GM23338 (cell line): ENCODE measurements at regions not wholly inside any gene's neighbourhood (a gene's known extent, or its start where the extent isn't known, plus 50 kb on each side); places are given as distances from the start of the nearest gene placed in this dataset.

ENCODE experiments used
- ATAC-seq: fragments of 200-7000 bp; cut with Tn5 transposase; 3 replicates; pipeline ENCODE4 v1.9.1; 2020
- DNase-seq: peaks from one replicate; pipeline ENCODE4 v3.0.0-alpha.2; 2015; ENCODE audit warnings: low spot score
- H2AFZ ChIP-seq: fragments of 200-600 bp; sonication (generic); 2 replicates; pipeline ENCODE4 v1.8.0; 2016; ENCODE audit warnings: antibody characterized with exemption, mild to moderate bottlenecking, moderate library complexity
- H3F3A ChIP-seq: fragments of 200-600 bp; sonication (generic); replicated peaks from 2 replicates; pipeline ENCODE4 v1.8.0; 2017; ENCODE audit warnings: antibody characterized with exemption, mixed run types, low read depth
- H3K27ac ChIP-seq: fragments of 200-600 bp; sonication (generic); 2 replicates; pipeline ENCODE4 v1.6.1; 2016; ENCODE audit warnings: low read depth
- H3K27me3 ChIP-seq: fragments of 200-600 bp; sonication (generic); 2 replicates; pipeline ENCODE4 v1.8.0; 2016; ENCODE audit warnings: mild to moderate bottlenecking, mixed run types, moderate library complexity; ENCODE audit not compliant: insufficient read depth
- H3K36me3 ChIP-seq: fragments of 200-600 bp; sonication (generic); 2 replicates; pipeline ENCODE4 v1.8.0; 2016; ENCODE audit warnings: mild to moderate bottlenecking; ENCODE audit not compliant: insufficient read depth
- H3K4me1 ChIP-seq: fragments of 200-600 bp; sonication (generic); 2 replicates; pipeline ENCODE4 v1.8.0; 2016; ENCODE audit warnings: mild to moderate bottlenecking, moderate library complexity; ENCODE audit not compliant: insufficient read depth
- H3K4me2 ChIP-seq: fragments of 200-600 bp; sonication (generic); 2 replicates; pipeline ENCODE4 v1.7.1; 2017; ENCODE audit warnings: mixed run types
- H3K4me3 ChIP-seq: fragments of 200-600 bp; sonication (generic); 2 replicates; pipeline ENCODE4 v1.6.1; 2016; ENCODE audit warnings: mixed run types
- H3K79me2 ChIP-seq: fragments of 200-600 bp; sonication (generic); replicated peaks from 2 replicates; pipeline ENCODE4 v1.8.0; 2017; ENCODE audit warnings: mild to moderate bottlenecking; ENCODE audit not compliant: insufficient read depth
- H3K9me2 ChIP-seq: fragments of 200-600 bp; sonication (generic); 2 replicates; pipeline ENCODE4 v1.8.0; 2017; ENCODE audit not compliant: insufficient read depth
- H4K20me1 ChIP-seq: fragments of 200-600 bp; sonication (generic); replicated peaks from 2 replicates; pipeline ENCODE4 v1.8.0; 2017; ENCODE audit warnings: mild to moderate bottlenecking; ENCODE audit not compliant: insufficient read depth
- H3K27ac Mint-ChIP-seq: 2 replicates; pipeline ENCODE4 v1.8.0; 2020; ENCODE audit warnings: inconsistent platforms, mild to moderate bottlenecking, moderate library complexity, mixed read lengths
- H3K27me3 Mint-ChIP-seq: 3 replicates; pipeline ENCODE4 v1.8.0; 2022; ENCODE audit warnings: low read depth, mild to moderate bottlenecking, moderate library complexity, mixed read lengths, inconsistent platforms; ENCODE audit not compliant: insufficient read depth, poor library complexity
- H3K36me3 Mint-ChIP-seq: 3 replicates; pipeline ENCODE4 v1.8.0; 2021; ENCODE audit warnings: low read depth, mild to moderate bottlenecking, inconsistent platforms, moderate library complexity, mixed read lengths
- H3K4me1 Mint-ChIP-seq: 3 replicates; pipeline ENCODE4 v1.8.0; 2020; ENCODE audit warnings: mild to moderate bottlenecking, inconsistent platforms, mixed read lengths
- H3K4me3 Mint-ChIP-seq: 3 replicates; pipeline ENCODE4 v1.8.0; 2021; ENCODE audit warnings: moderate library complexity, mild to moderate bottlenecking, inconsistent platforms, mixed read lengths
- H3K9me3 Mint-ChIP-seq: 3 replicates; pipeline ENCODE4 v1.8.0; 2020; ENCODE audit warnings: moderate library complexity, mild to moderate bottlenecking, inconsistent platforms, mixed read lengths
- EZH2phosphoT487 ChIP-seq: fragments of 200-600 bp; sonication (generic); IDR thresholded peaks from one replicate; pipeline ENCODE4 v1.8.1; 2018; ENCODE audit warnings: antibody characterized with exemption; ENCODE audit not compliant: unreplicated experiment
- POLR2AphosphoS5 ChIP-seq: IDR thresholded peaks from 2 replicates; pipeline ENCODE4 v1.6.1; 2016; ENCODE audit warnings: antibody characterized with exemption, low read depth
- TF ChIP-seq, protein P1 (sequence below): IDR thresholded peaks from one replicate; pipeline ENCODE4 v1.6.1; 2018; ENCODE audit warnings: antibody characterized with exemption; ENCODE audit not compliant: unreplicated experiment
- TF ChIP-seq, protein P2 (sequence below): fragments of 250-450 bp; sonication (Bioruptor Pico); IDR thresholded peaks from 2 replicates; pipeline ENCODE4 v1.5.0; 2020; ENCODE audit warnings: mild to moderate bottlenecking, moderate library complexity

DNA sequence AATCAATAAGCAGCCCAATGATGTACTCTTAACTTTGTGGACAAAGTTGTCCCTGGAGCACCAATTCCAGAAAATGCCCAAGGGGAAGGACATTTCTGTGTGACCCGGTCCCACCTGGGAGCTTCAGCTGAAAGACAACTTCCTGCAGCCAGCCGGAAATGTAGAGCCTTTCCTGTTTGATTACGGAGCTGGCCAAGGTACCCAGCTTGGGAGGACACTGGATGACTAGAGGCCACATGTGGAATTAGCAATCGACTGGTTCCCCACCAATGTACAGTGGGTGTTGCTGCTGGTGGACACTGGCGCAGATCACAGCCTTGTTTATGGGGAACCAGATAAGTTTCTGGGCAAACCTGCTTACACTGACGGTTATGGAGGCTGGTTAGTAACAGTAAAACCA lies 53.0 kb upstream of the ZC3H15 start:
- H3K4me3 Mint-ChIP-seq = no peak overlapping the region

DNA sequence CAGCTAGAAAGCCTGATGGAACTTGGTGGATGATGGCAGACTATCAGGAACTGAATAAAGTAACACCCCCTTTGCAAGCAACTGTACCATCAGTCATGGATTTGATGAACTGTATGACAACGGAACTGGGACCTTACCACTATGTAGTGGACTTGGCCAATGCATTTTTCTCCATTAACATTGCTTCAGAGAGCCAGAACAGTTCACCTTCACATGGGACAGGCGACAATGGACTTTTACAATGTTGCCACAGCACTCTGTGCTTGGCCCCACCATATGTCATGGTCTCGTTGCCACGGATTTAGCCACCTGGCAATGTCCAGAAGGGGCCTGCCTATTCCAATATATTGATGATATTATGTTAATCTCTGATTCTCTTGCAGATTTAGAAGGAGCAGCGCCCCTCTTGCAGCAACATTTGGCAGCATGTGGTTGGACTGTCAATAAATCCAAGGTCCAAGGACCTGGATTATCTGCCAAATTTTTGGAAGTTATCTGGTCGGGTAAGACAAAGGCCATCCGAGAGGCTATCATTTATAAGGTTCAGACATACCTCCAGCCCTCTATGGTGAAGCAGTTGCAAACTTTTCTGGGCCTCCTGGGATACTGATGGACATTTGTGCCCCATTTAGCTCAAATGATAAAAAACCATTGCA lies 52.2 kb upstream of the ZC3H15 start:
- H3K4me1 ChIP-seq = no peaks in the 10 kb centered on the region
- no peaks in the 10 kb centered on the region for H4K20me1 ChIP-seq
- H3K4me3 ChIP-seq = no peak overlapping the region
- H3K36me3 ChIP-seq = no peaks in the 10 kb centered on the region; the same call in 1 of the 2 replicates
- no peaks in the 10 kb centered on the region for H3K79me2 ChIP-seq
- ATAC-seq (no peak), DNase-seq (no peak)
- peaks cover 13% of the 10 kb centered on the region for H3K9me2 ChIP-seq
- Mint-ChIP-seq H3K9me3 (peaks cover 17% of the 10 kb centered on the region), H3K4me3 (no peak overlapping the region), H3K4me1 (no peaks in the 10 kb centered on the region), H3K36me3 (peaks cover 30% of the 10 kb centered on the region), H3K27ac (no peak overlapping the region), H3K27me3 (peaks cover 8% of the 10 kb centered on the region)
- no peak overlapping the region for H2AFZ ChIP-seq
- H3K27ac ChIP-seq = no peak overlapping the region
- H3F3A ChIP-seq = no peaks in the 10 kb centered on the region
- H3K27me3 ChIP-seq = no peaks in the 10 kb centered on the region
- H3K4me2 ChIP-seq = no peak overlapping the region
- TF ChIP-seq, protein P1, sequence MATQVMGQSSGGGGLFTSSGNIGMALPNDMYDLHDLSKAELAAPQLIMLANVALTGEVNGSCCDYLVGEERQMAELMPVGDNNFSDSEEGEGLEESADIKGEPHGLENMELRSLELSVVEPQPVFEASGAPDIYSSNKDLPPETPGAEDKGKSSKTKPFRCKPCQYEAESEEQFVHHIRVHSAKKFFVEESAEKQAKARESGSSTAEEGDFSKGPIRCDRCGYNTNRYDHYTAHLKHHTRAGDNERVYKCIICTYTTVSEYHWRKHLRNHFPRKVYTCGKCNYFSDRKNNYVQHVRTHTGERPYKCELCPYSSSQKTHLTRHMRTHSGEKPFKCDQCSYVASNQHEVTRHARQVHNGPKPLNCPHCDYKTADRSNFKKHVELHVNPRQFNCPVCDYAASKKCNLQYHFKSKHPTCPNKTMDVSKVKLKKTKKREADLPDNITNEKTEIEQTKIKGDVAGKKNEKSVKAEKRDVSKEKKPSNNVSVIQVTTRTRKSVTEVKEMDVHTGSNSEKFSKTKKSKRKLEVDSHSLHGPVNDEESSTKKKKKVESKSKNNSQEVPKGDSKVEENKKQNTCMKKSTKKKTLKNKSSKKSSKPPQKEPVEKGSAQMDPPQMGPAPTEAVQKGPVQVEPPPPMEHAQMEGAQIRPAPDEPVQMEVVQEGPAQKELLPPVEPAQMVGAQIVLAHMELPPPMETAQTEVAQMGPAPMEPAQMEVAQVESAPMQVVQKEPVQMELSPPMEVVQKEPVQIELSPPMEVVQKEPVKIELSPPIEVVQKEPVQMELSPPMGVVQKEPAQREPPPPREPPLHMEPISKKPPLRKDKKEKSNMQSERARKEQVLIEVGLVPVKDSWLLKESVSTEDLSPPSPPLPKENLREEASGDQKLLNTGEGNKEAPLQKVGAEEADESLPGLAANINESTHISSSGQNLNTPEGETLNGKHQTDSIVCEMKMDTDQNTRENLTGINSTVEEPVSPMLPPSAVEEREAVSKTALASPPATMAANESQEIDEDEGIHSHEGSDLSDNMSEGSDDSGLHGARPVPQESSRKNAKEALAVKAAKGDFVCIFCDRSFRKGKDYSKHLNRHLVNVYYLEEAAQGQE = no peak
- TF ChIP-seq EZH2phosphoT487 (no peak), POLR2AphosphoS5 (no peak)
- TF ChIP-seq, protein P2, sequence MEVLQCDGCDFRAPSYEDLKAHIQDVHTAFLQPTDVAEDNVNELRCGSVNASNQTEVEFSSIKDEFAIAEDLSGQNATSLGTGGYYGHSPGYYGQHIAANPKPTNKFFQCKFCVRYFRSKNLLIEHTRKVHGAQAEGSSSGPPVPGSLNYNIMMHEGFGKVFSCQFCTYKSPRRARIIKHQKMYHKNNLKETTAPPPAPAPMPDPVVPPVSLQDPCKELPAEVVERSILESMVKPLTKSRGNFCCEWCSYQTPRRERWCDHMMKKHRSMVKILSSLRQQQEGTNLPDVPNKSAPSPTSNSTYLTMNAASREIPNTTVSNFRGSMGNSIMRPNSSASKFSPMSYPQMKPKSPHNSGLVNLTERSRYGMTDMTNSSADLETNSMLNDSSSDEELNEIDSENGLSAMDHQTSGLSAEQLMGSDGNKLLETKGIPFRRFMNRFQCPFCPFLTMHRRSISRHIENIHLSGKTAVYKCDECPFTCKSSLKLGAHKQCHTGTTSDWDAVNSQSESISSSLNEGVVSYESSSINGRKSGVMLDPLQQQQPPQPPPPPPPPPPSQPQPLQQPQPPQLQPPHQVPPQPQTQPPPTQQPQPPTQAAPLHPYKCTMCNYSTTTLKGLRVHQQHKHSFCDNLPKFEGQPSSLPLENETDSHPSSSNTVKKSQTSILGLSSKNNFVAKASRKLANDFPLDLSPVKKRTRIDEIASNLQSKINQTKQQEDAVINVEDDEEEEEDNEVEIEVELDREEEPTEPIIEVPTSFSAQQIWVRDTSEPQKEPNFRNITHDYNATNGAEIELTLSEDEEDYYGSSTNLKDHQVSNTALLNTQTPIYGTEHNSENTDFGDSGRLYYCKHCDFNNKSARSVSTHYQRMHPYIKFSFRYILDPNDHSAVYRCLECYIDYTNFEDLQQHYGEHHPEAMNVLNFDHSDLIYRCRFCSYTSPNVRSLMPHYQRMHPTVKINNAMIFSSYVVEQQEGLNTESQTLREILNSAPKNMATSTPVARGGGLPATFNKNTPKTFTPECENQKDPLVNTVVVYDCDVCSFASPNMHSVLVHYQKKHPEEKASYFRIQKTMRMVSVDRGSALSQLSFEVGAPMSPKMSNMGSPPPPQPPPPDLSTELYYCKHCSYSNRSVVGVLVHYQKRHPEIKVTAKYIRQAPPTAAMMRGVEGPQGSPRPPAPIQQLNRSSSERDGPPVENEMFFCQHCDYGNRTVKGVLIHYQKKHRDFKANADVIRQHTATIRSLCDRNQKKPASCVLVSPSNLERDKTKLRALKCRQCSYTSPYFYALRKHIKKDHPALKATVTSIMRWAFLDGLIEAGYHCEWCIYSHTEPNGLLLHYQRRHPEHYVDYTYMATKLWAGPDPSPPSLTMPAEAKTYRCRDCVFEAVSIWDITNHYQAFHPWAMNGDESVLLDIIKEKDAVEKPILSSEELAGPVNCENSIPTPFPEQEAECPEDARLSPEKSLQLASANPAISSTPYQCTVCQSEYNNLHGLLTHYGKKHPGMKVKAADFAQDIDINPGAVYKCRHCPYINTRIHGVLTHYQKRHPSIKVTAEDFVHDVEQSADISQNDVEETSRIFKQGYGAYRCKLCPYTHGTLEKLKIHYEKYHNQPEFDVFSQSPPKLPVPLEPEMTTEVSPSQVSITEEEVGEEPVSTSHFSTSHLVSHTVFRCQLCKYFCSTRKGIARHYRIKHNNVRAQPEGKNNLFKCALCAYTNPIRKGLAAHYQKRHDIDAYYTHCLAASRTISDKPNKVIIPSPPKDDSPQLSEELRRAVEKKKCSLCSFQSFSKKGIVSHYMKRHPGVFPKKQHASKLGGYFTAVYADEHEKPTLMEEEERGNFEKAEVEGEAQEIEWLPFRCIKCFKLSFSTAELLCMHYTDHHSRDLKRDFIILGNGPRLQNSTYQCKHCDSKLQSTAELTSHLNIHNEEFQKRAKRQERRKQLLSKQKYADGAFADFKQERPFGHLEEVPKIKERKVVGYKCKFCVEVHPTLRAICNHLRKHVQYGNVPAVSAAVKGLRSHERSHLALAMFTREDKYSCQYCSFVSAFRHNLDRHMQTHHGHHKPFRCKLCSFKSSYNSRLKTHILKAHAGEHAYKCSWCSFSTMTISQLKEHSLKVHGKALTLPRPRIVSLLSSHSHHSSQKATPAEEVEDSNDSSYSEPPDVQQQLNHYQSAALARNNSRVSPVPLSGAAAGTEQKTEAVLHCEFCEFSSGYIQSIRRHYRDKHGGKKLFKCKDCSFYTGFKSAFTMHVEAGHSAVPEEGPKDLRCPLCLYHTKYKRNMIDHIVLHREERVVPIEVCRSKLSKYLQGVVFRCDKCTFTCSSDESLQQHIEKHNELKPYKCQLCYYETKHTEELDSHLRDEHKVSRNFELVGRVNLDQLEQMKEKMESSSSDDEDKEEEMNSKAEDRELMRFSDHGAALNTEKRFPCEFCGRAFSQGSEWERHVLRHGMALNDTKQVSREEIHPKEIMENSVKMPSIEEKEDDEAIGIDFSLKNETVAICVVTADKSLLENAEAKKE (CRISPR knock-in tag) = no peak

More for the DNA sequence above, 53.0 kb upstream of the ZC3H15 start:
- Histone ChIP-seq H3K27me3 (no peaks in the 10 kb centered on the region), H4K20me1 (no peaks in the 10 kb centered on the region), H3K4me3 (no peak overlapping the region), H3K27ac (no peak overlapping the region), H3K4me2 (no peak overlapping the region), H3K36me3 (no peaks in the 10 kb centered on the region; the same call in 1 of the 2 replicates), H3K79me2 (no peaks in the 10 kb centered on the region), H3K9me2 (peaks cover 13% of the 10 kb centered on the region), H3K4me1 (no peaks in the 10 kb centered on the region), H3F3A (no peaks in the 10 kb centered on the region), H2AFZ (no peak overlapping the region)
- TF ChIP-seq EZH2phosphoT487 = no peak
- TF ChIP-seq, protein P1 = peak; percentile 51
- Mint-ChIP-seq H3K9me3 (peaks cover 8% of the 10 kb centered on the region), H3K27ac (no peak overlapping the region), H3K4me1 (no peaks in the 10 kb centered on the region), H3K36me3 (peaks cover 22% of the 10 kb centered on the region), H3K27me3 (peaks cover 8% of the 10 kb centered on the region)
- DNase-seq (no peak), ATAC-seq (no peak)
